ENCODE measurements at regions not wholly inside any gene's neighbourhood (a gene's known extent, or its start where the extent isn't known, plus 50 kb on each side); places are given as distances from the start of the nearest gene placed in this dataset.

DNA sequence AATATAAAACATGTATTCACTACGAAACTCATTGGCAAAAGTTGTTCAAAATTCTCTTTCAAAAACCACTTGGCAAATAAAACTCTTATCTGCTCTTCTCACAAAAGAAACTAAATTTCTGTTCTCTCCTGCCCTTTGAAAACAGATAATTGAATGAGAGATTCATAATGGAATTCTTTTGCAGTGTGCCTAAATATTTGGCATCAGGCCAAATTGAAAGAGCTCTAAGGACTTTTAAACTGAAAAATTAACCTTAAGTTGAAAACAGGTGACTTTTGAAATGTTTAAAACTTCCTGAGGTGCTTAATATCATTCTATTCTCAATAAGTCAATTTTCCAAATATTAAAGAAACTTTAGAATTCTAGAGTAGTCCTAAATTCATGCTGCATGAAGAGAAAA, 136.4 kb downstream of the FSCB start:
- no peak overlapping the region for H3K4me2 ChIP-seq (ENCODE audit: low read length)
- no peak overlapping the region for H3K27ac ChIP-seq (ENCODE audit: low read depth, low read length)
- H3K4me1 ChIP-seq (ENCODE audit: control insufficient read depth, low read length) = no peaks in the 10 kb centered on the region

GRCh38 chr14:44369401-44370123, 137.5 kb downstream of the FSCB start:
- no peak overlapping the region for H3K4me2 ChIP-seq (ENCODE audit: low read length)
- no peak overlapping the region for H3K4me3 ChIP-seq (ENCODE audit: low read length)
- H3K36me3 ChIP-seq (ENCODE audit: control insufficient read depth, low read length) = no peaks in the 10 kb centered on the region
- H3K27me3 ChIP-seq (ENCODE audit: control insufficient read depth, low read length) = no peaks in the 10 kb centered on the region
- H3F3A ChIP-seq (ENCODE audit: control insufficient read depth, insufficient read depth) = no peaks in the 10 kb centered on the region
- no peak overlapping the region for H3K27ac ChIP-seq (ENCODE audit: low read depth, low read length)
- no peaks in the 10 kb centered on the region for H4K20me1 ChIP-seq (ENCODE audit: control insufficient read depth, insufficient read depth, low read depth, low read length)
- no peaks in the 10 kb centered on the region for H3K4me1 ChIP-seq (ENCODE audit: control insufficient read depth, low read length)
- TF ChIP-seq CTCF (IDR thresholded peaks at IDR 0.05; ENCODE audit: low read depth, low read length, poor library complexity, severe bottlenecking) (no peak), EZH2phosphoT487 (IDR thresholded peaks at IDR 0.05; ENCODE audit: borderline replicate concordance, low read length) (no peak)
- H3K79me2 ChIP-seq (ENCODE audit: control insufficient read depth, low read length) = no peaks in the 10 kb centered on the region
- H3K9me3 ChIP-seq (ENCODE audit: control insufficient read depth, insufficient read depth, low read length) = peaks cover 5% of the 10 kb centered on the region; the same call in 1 of the 2 replicates
- H3K9me2 ChIP-seq (replicated peaks; ENCODE audit: control insufficient read depth, low read length) = no peaks in the 10 kb centered on the region

More for the DNA sequence above, 136.4 kb downstream of the FSCB start:
- no peaks in the 10 kb centered on the region for H3K79me2 ChIP-seq (ENCODE audit: control insufficient read depth, low read length)
- H3K4me3 ChIP-seq (ENCODE audit: low read length) = no peak overlapping the region
- H4K20me1 ChIP-seq (ENCODE audit: control insufficient read depth, insufficient read depth, low read depth, low read length) = no peaks in the 10 kb centered on the region
- H3K9me3 ChIP-seq (ENCODE audit: control insufficient read depth, insufficient read depth, low read length) = peaks cover 12% of the 10 kb centered on the region; the same call in 1 of the 2 replicates
- no peaks in the 10 kb centered on the region for H3F3A ChIP-seq (ENCODE audit: control insufficient read depth, insufficient read depth)
- no peaks in the 10 kb centered on the region for H3K9me2 ChIP-seq (replicated peaks; ENCODE audit: control insufficient read depth, low read length)
- TF ChIP-seq CTCF (IDR thresholded peaks at IDR 0.05; ENCODE audit: low read depth, low read length, poor library complexity, severe bottlenecking) (no peak), EZH2phosphoT487 (IDR thresholded peaks at IDR 0.05; ENCODE audit: borderline replicate concordance, low read length) (no peak)
- no peaks in the 10 kb centered on the region for H3K27me3 ChIP-seq (ENCODE audit: control insufficient read depth, low read length)
- no peaks in the 10 kb centered on the region for H3K36me3 ChIP-seq (ENCODE audit: control insufficient read depth, low read length)

DNA sequence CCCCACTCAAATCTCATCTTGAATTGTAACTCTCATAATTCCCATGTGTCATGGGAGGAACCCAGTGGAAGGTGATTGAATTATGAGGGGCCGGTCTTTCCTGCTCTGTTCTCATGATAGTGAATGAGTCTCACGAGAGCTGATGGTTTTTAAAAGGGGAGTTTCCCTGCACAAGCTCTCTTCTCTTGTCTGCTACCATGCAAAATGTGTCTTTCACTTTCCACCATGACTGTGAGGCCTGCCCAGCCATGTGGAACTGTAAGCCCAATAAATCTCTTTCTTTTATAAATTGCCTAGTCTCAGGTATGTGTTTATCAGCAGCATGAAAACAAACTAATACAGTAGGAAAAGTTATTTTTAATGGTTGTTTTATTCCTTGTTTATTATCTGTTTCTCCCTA, 146.0 kb downstream of the FSCB start:
- TF ChIP-seq CTCF (IDR thresholded peaks at IDR 0.05; ENCODE audit: low read depth, low read length, poor library complexity, severe bottlenecking) = no peak
- TF ChIP-seq EZH2phosphoT487 (IDR thresholded peaks at IDR 0.05; ENCODE audit: borderline replicate concordance, low read length) = no peak

More for the DNA sequence above, 146.0 kb downstream of the FSCB start:
- no peaks in the 10 kb centered on the region for H4K20me1 ChIP-seq (ENCODE audit: control insufficient read depth, insufficient read depth, low read depth, low read length)
- no peaks in the 10 kb centered on the region for H3K4me1 ChIP-seq (ENCODE audit: control insufficient read depth, low read length)
- H3K9me2 ChIP-seq (replicated peaks; ENCODE audit: control insufficient read depth, low read length) = no peaks in the 10 kb centered on the region
- H3K36me3 ChIP-seq (ENCODE audit: control insufficient read depth, low read length) = no peaks in the 10 kb centered on the region
- H3K9me3 ChIP-seq (ENCODE audit: control insufficient read depth, insufficient read depth, low read length) = no peaks in the 10 kb centered on the region; the same call in 1 of the 2 replicates
- no peak overlapping the region for H3K27ac ChIP-seq (ENCODE audit: low read depth, low read length)
- no peaks in the 10 kb centered on the region for H3K79me2 ChIP-seq (ENCODE audit: control insufficient read depth, low read length)
- H3K4me2 ChIP-seq (ENCODE audit: low read length) = no peak overlapping the region
- no peaks in the 10 kb centered on the region for H3F3A ChIP-seq (ENCODE audit: control insufficient read depth, insufficient read depth)
- H3K27me3 ChIP-seq (ENCODE audit: control insufficient read depth, low read length) = no peaks in the 10 kb centered on the region
- H3K4me3 ChIP-seq (ENCODE audit: low read length) = no peak overlapping the region
